AG09319 (cell line): ENCODE measurements at regions not wholly inside any gene's neighbourhood (a gene's known extent, or its start where the extent isn't known, plus 50 kb on each side); places are given as distances from the start of the nearest gene placed in this dataset.

Experiments
- DNase-seq: peaks from one replicate; pipeline ENCODE4 v3.0.0-alpha.2; 2010; ENCODE audit warnings: low read depth; ENCODE audit errors: extremely low read depth
- TF ChIP-seq, protein P1 (sequence below): IDR thresholded peaks from 2 replicates; pipeline ENCODE4 v1.5.1; 2011; ENCODE audit warnings: low read depth, mild to moderate bottlenecking, inconsistent platforms, low read length, moderate library complexity

DNA sequence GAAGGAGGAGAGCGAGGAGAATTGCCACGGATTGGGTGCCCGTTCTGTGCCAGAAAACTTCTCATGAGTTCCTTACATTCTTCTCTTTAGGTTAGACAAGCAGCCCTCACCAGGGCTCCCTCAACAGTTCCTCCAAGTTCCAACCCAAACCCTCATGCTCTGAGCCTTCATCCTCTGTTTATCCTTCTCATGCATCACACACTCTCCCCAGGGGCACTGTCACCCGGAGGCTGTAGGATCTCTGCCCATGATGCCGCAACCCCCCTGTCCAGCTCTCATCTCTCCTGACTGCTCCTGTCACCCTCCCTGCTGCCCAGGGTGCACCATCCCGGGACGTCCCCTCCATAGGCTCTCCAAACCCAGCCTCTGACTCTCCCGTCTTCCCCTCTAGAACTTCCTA, 99.4 kb upstream of the MYCN start:
- TF ChIP-seq, protein P1, sequence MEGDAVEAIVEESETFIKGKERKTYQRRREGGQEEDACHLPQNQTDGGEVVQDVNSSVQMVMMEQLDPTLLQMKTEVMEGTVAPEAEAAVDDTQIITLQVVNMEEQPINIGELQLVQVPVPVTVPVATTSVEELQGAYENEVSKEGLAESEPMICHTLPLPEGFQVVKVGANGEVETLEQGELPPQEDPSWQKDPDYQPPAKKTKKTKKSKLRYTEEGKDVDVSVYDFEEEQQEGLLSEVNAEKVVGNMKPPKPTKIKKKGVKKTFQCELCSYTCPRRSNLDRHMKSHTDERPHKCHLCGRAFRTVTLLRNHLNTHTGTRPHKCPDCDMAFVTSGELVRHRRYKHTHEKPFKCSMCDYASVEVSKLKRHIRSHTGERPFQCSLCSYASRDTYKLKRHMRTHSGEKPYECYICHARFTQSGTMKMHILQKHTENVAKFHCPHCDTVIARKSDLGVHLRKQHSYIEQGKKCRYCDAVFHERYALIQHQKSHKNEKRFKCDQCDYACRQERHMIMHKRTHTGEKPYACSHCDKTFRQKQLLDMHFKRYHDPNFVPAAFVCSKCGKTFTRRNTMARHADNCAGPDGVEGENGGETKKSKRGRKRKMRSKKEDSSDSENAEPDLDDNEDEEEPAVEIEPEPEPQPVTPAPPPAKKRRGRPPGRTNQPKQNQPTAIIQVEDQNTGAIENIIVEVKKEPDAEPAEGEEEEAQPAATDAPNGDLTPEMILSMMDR = no peak
- DNase-seq = no peak

DNA sequence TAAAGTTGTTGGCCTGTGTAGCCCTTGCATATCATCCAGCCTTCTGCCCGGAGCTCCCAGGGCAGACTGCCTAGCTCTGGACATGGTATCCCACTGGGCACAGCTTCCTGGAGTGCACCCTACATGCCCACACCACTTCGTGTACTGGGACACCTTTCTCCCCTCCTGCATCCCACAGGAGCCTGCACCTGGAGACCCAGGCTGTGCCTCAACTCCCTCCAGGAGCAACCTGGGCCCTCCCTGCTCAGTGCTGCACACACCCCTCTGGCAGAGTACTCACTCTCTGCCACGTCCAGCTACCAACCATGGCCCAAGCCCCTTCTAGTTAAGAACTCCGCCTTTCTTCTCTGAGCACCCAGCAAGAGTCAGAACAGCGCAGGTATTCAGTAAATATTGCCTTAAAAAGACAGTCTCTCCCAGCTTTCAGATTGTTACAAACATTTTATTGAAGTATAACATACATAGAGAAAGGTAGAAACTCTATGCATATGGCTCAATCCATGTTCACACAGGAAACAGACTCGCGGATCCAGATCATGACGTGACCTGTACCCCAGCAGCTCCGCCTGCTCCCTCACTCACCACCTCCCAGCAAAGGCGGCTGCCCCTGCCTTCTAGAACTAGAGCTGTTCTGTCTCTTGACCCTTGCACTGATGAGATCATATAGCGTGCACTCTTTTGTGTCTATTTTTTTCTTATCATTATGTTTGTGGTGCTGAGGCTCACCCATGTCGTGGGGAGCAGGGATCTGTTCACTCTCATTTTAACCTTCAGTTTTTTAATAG, 98.4 kb upstream of the MYCN start:
- DNase-seq = no peak
- TF ChIP-seq, protein P1 = no peak

DNA sequence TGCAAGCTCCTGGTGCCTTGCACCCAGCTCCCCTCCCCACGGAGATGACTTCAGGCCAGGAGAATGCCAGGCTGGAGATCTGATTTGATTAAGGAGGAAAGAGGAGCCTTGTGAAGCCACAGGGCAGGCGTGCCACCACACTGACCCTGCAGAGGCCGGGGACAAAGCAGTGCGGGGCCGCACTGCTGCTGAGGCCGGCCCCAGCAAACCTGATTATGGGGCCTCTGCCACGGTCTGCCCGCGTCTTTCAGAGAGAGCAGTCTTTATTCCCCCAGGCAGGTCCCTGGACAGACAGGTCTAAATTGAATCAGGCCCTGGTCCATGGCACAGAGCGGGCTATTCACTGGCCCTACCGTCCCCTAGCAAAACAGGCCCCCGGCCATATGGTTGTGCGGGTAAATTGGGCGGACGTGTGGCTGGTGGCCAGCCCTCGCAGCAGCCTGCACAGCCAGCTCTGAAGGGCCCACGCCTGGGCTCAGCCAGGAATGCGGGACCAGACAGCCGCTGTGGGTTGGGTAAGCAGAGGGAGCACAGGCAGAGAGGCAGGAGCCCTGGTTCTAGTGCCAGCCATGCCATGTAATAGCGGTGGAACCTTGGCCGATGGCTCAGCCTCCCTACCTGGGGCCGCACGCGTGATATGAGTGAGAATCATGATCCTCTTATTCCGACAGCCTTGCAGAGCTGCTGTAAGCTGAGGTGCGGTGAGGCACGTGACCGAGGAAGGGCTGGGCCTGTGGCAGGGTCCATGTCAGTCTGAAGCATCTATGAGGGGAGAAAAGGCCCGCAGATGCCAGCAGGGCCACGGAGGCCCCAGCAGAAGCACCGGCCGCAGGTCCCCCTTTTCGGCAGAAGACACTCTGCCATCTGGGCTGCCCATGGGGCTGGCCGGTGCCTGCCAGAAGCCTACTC, 97.3 kb upstream of the MYCN start:
- DNase-seq = no peak
- TF ChIP-seq, protein P1 = no peak

DNA sequence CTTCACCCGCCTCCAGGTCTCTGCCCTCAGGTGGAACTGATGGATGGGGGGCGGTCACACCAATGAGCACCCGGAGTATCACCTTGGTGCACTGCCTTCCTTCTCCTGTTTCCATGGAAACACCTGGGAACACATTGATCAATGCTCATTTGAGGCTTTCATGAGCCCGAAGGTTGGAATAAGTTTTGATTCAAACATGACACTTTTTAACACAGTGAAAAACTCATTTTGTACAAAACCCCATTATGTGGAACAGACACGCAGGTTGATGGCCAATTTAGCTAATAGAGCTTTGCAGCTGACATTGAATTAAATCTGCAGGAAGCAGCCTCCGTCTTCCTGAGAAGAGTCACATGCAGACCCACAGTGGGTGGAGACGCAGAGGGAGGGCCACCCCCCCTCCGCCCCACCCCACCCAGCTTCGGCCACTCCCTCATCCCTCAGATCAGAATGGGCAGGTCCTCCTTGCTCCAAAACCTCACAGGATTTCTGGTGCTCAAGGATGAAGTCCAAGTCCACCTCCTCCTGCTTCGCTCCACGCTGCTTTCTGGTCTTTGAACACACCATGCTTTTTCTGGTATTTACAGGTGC, 96.0 kb upstream of the MYCN start:
- no peak for DNase-seq
- TF ChIP-seq, protein P1 = no peak

DNA sequence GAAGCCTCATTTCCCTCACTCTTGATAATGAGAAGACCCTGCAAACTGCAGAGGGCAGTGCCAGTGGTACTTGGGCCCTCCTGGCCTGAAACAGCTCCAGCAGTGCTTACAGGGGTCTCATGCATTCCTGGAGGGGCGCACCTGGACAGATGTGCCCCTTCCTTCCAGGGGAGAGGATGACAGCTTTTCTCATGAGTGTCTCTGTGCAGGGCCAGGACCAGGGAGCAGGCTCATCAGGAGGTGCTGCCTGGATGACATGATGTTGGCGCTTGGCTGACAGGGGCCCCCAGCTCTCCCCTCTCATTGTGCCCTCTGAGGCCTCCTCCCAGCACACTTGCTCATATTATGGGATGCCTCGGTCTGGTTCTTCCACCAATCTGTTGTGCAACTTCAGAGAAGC, 95.1 kb upstream of the MYCN start:
- DNase-seq = no peak
- TF ChIP-seq, protein P1 = no peak

DNA sequence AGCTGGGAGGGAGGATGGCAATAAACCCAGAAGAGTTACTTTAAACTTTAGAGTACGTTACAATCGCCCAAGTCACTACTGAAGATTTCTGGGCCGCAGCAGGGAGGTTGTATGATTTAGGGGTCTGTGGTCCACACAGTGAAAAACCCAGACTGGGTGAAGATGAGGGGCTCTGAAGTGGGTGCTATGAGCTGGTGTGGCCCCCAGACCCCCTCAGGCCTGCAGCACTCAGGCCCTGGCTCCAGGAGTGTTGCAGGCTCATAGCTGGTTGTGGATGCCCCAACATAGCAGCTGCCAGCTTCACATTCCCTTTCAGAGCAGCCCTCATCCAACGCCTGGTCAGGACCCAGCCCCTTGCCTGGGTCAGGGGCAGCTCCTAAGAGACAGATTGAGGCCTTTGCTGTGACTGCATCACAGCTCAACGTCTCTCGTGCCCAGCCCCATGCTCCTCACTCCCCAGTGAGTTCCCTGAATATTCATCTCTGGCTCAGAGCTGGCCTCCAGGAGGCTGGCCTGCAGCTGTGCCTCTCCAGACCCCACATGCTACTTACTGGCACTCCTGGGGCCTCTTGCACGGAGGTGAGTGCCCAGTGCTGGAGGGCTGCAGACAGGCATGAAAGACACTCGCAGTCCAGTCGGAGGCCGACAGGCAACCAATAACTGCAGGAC, 94.5 kb upstream of the MYCN start:
- TF ChIP-seq, protein P1 = no peak
- no peak for DNase-seq
